HEK293T (cell line): ENCODE measurements at regions not wholly inside any gene's neighbourhood (a gene's known extent, or its start where the extent isn't known, plus 50 kb on each side); places are given as distances from the start of the nearest gene placed in this dataset.

Experiments used
- FOXM1 ChIP-seq: fragments of 450-650 bp; IDR thresholded peaks from 2 replicates; pipeline ENCODE4 v1.6.1; 2017; ENCODE audit warnings: mild to moderate bottlenecking, borderline replicate concordance
- HDGF ChIP-seq: fragments of 450-650 bp; IDR thresholded peaks from 2 replicates; pipeline ENCODE4 v1.6.1; 2017; ENCODE audit warnings: antibody characterized with exemption, borderline replicate concordance
- L3MBTL2 ChIP-seq: fragments of 450-650 bp; conservative IDR thresholded peaks from 2 replicates; pipeline ENCODE4 v1.6.1; 2016; ENCODE audit warnings: mild to moderate bottlenecking
- NFRKB ChIP-seq: fragments of 450-650 bp; IDR thresholded peaks from 2 replicates; pipeline ENCODE4 v1.6.1; 2016; ENCODE audit warnings: mild to moderate bottlenecking, moderate library complexity
- TARDBP ChIP-seq: fragments of 450-650 bp; IDR thresholded peaks from 2 replicates; pipeline ENCODE4 v1.6.1; 2016
- ZNF384 ChIP-seq: fragments of 450-650 bp; IDR thresholded peaks from 2 replicates; pipeline ENCODE4 v1.6.1; 2016

DNA sequence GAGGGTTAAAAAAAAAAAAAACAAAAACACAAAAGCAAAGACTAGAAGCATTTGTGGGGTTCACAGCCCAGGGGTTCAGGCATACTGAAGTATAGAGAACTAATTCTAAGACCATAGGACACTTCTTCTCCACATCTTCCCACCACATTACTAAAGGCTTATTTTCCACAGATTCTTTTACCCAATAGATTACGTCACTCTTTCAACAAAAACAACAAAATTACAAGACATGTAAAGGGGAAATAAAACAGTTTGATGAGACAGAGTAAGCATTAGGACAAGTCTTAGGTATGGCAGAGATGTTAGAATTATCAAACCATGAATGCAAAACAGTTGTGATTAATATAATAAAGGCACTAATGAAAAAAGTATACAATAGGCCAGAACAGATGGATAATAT is 2013.7 kb downstream of the MRPL39 start:
- no peak for TF ChIP-seq HDGF
- TF ChIP-seq TARDBP = no peak
- TF ChIP-seq FOXM1 = no peak
- TF ChIP-seq ZNF384 = no peak
- no peak for TF ChIP-seq NFRKB
- no peak for TF ChIP-seq L3MBTL2
